ENCODE measurements at regions not wholly inside any gene's neighbourhood (a gene's known extent, or its start where the extent isn't known, plus 50 kb on each side); places are given as distances from the start of the nearest gene placed in this dataset.
"Not testable (repeated sequence)": the region's sequence is repeated elsewhere in the genome, so short reads cannot be mapped to it uniquely, and the experiment has no call there.

DNA sequence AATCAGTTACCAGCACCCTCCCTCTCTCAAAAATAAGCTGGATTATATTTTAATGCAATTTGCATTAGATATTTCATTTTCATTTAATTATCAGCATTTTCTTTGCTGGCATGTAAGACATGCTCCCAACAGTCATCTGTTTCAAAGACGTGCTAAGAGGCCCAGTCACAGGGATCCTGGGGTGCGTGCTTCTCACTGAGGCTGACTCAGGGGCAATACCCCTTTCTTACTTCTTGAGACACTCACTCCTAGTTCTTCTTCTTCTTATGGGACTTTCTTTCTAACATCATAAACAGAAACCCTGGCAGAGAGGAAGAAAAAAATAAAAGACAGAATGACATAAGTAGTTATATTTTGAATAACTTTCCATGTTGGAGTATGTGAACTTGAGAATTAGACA, 372.1 kb upstream of the MEX3C start:
- Mint-ChIP-seq H3K27me3 (peaks cover 9% of the 10 kb centered on the region), H3K4me3 (no peak overlapping the region), H3K9me3 (no peaks in the 10 kb centered on the region), H3K27ac (no peak overlapping the region), H3K4me1 (ENCODE audit: low read depth) (no peaks in the 10 kb centered on the region), H3K36me3 (ENCODE audit: low read depth) (no peaks in the 10 kb centered on the region)
- no peak for DNase-seq

DNA sequence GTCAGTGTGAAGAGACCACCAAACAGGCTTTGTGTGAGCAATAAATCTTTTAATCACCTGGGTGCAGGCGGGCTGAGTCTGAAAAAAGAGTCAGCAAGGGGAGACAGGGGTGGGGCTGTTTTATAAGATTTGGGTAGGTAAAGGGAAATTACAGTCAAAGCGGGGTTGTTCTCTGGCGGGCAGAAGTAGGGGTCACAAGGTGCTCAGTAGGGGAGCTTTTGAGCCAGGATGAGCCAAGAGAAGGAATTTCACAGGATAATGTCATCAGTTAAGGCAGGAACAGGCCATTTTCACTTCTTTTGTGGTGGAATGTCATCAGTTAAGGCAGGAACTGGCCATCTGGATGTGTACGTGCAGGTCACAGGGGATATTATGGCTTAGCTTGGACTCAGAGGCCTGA, 372.6 kb upstream of the MEX3C start:
- H3K27me3 Mint-ChIP-seq; H3K27ac Mint-ChIP-seq; H3K9me3 Mint-ChIP-seq; H3K4me1 Mint-ChIP-seq (ENCODE audit: low read depth); H3K36me3 Mint-ChIP-seq (ENCODE audit: low read depth); H3K4me3 Mint-ChIP-seq; DNase-seq: not testable (repeated sequence)

DNA sequence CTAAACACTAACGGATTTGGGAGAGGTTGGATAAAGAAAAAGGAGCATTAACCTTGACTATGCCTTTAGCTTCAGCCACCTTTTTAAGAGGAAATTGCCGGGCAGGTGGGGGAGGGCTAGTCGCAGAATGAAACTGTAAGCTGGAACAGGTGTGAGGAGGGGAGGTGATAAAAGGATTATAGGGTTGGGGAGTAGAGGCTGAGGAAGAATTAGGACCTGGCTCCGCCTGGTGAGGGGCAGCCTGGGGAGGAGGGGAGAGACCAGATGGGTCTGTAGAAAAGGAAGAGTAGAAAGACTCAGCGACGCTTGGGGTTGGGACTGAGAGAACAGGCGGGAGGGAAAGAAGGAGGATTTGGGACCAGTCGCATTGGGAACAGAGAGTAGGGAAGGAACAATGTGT, 376.4 kb upstream of the MEX3C start:
- H3K9me3 Mint-ChIP-seq; DNase-seq; H3K27me3 Mint-ChIP-seq; H3K36me3 Mint-ChIP-seq (ENCODE audit: low read depth); H3K27ac Mint-ChIP-seq; H3K4me3 Mint-ChIP-seq; H3K4me1 Mint-ChIP-seq (ENCODE audit: low read depth): not testable (repeated sequence)

DNA sequence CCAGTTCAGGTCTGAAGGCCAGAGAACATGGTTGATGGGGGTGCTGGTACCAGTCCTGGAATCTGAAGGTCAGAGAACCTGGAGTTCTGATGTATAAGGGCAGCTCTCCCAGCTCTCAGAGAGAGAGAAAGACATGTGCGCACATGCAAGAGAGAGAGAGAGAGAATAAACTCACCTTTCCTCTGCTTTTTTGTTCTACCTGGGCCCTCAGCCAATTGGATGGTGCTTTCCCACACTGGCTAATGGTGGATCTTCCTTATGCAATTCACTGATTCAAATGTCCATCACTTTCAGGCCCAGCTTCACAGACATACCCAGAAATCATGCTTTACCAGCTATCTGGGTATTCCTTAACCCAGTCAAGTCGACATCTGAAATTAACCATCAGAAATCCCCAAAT, 377.7 kb upstream of the MEX3C start:
- peaks cover 2% of the 10 kb centered on the region for H3K9me3 Mint-ChIP-seq
- H3K4me3 Mint-ChIP-seq: no peak overlapping the region
- no peaks in the 10 kb centered on the region for H3K4me1 Mint-ChIP-seq (ENCODE audit: low read depth)
- H3K36me3 Mint-ChIP-seq (ENCODE audit: low read depth): no peaks in the 10 kb centered on the region
- no peak for DNase-seq
- H3K27ac Mint-ChIP-seq: no peak overlapping the region
- peaks cover 4% of the 10 kb centered on the region for H3K27me3 Mint-ChIP-seq

DNA sequence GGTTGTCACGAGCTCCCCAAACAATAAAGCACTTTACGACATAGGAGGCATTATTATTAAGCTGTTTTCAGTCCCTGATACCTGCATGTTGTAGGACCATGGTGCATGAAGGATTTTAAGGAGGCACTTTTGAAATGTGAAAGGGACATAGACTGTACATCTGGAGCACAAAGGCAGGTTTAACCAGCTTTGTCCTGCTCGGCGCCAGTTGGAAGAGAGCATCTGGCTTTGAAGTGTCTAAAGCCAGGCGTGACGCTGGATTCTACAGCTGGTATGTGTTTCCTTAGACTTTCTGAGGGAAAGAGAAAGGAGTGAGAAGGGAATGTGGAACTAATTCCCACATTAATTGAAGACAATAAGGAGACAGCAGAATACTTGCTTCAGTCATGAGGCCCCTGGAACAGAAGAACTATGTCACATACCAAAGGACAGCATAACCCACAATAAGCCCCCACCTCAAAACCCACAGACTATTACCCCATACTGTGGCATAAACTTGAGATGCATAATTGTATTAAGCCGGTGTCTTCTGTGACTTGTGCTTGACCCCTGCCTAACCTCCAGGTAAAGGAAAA, 381.0 kb upstream of the MEX3C start:
- H3K27me3 Mint-ChIP-seq: peaks cover 4% of the 10 kb centered on the region
- H3K4me3 Mint-ChIP-seq: no peak overlapping the region
- H3K4me1 Mint-ChIP-seq (ENCODE audit: low read depth): no peaks in the 10 kb centered on the region
- H3K36me3 Mint-ChIP-seq (ENCODE audit: low read depth): no peaks in the 10 kb centered on the region
- H3K9me3 Mint-ChIP-seq: peaks cover 2% of the 10 kb centered on the region
- DNase-seq: no peak
- no peak overlapping the region for H3K27ac Mint-ChIP-seq

DNA sequence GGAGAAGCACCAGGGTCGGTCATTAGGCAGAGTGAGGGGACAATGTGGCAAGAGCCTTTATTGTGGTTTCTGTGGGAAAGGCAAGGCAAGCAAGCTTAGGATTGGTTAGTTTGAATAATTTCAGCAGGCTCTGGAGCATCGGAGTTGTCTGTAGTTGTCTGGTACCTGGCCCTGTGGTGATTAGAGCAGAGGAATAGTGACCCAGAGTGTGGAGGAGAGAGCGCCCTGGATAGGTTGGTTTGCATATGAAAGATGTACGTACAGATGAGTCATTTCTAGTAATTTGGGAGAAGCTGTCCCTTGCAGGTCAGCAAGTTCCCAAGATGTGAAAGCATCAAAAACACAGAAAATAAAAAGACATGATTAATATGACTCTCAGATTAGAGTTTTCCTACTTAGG, 383.1 kb upstream of the MEX3C start:
- H3K4me3 Mint-ChIP-seq: no peak overlapping the region
- H3K27ac Mint-ChIP-seq: no peak overlapping the region
- no peaks in the 10 kb centered on the region for H3K27me3 Mint-ChIP-seq
- H3K4me1 Mint-ChIP-seq (ENCODE audit: low read depth): no peaks in the 10 kb centered on the region
- H3K36me3 Mint-ChIP-seq (ENCODE audit: low read depth): no peaks in the 10 kb centered on the region
- H3K9me3 Mint-ChIP-seq: peaks cover 2% of the 10 kb centered on the region
- DNase-seq: no peak

DNA sequence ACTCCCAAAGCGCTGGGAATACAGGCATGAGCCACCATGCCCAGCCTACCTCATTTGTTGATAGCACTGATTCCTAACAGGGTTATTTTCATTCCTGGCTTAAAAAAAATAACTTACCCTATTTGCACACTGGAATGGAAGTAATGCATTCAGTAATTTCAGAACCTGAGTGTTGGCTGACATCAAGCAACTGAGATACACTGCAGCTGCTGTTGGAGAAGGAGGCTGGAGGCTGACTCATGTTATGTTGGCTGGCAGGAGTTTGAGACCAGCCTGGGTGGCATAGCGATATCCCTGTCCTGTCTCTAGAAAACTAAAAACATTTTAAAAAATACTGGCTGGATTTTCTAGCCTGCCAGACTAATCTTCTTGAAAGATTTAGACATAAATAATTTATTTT, 385.1 kb upstream of the MEX3C start:
- Mint-ChIP-seq H3K4me3 (no peak overlapping the region), H3K27me3 (peaks cover 4% of the 10 kb centered on the region), H3K9me3 (peaks cover 2% of the 10 kb centered on the region), H3K27ac (no peak overlapping the region), H3K4me1 (ENCODE audit: low read depth) (no peaks in the 10 kb centered on the region), H3K36me3 (ENCODE audit: low read depth) (no peaks in the 10 kb centered on the region)
- no peak for DNase-seq

DNA sequence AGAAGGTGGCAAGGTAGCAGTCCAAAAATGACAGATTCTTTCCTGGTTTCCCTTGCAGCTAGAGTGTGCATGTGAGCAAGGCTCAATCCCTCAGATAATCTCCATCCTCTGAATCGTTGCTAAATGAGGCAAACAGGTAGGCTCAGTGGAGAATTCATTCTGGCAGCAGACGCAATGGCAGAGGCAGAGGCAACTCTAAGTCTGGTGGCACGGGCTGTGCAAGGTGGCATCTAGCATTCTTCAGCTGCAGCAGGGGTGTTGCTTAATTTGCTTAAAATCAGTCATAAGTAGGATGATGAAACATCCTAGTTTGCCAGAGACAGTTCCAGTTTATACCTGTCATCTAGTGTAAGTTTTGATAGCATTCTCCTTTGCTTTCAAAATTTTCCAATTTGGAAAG, 391.1 kb upstream of the MEX3C start:
- H3K9me3 Mint-ChIP-seq: no peaks in the 10 kb centered on the region
- H3K4me1 Mint-ChIP-seq (ENCODE audit: low read depth): no peaks in the 10 kb centered on the region

DNA sequence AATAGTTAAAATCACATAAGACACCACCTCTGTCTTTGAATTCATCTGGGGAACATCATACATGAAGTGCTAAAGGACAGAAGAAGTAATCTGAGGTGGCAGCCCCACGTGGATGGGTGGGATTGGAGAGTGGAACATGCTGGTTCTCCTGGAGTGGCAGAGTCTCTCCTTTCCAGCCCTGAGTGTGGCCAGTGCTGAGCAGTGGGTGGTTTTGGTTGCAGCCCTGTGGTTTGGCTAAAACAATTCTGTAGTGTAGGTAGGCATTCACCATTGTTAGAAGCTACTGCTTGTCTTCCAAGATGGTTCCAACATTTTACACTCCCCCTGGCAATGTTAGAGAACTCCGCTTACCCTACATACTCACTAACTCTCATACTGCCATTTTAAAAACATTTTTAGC, 396.4 kb upstream of the MEX3C start:
- peaks cover 6% of the 10 kb centered on the region for H3K27me3 Mint-ChIP-seq
- no peak for DNase-seq
- no peaks in the 10 kb centered on the region for H3K4me1 Mint-ChIP-seq (ENCODE audit: low read depth)
- H3K27ac Mint-ChIP-seq: no peak overlapping the region
- no peak overlapping the region for H3K4me3 Mint-ChIP-seq
- no peaks in the 10 kb centered on the region for H3K36me3 Mint-ChIP-seq (ENCODE audit: low read depth)
- H3K9me3 Mint-ChIP-seq: peaks cover 4% of the 10 kb centered on the region

More for the DNA sequence above, 391.1 kb upstream of the MEX3C start:
- no peak overlapping the region for H3K4me3 Mint-ChIP-seq
- no peaks in the 10 kb centered on the region for H3K36me3 Mint-ChIP-seq (ENCODE audit: low read depth)
- no peak for DNase-seq
- H3K27ac Mint-ChIP-seq: no peak overlapping the region
- peaks cover 9% of the 10 kb centered on the region for H3K27me3 Mint-ChIP-seq

DNA sequence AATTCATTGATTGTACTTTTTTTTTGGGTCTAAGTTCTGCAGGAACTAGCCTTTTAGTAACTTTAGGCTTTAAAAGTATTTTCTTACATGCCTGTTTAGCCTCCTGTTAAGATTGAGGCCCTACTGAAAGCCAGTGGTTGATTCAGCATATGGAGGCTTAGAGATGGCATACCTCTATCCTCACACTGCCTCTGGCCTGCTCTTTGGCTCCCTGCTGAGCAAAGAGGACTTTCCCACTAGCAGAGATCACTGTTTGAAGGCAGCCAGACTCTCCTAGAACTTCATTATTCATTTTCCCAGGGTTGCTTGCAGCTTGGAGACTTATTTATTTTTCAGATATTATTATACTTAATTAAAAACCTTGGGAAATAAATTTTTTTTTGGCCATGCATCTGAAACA, 405.6 kb upstream of the MEX3C start:
- H3K36me3 Mint-ChIP-seq (ENCODE audit: low read depth): no peaks in the 10 kb centered on the region
- DNase-seq: no peak
- no peaks in the 10 kb centered on the region for H3K4me1 Mint-ChIP-seq (ENCODE audit: low read depth)
- no peak overlapping the region for H3K4me3 Mint-ChIP-seq
- no peaks in the 10 kb centered on the region for H3K9me3 Mint-ChIP-seq
- H3K27me3 Mint-ChIP-seq: no peaks in the 10 kb centered on the region
- no peak overlapping the region for H3K27ac Mint-ChIP-seq

DNA sequence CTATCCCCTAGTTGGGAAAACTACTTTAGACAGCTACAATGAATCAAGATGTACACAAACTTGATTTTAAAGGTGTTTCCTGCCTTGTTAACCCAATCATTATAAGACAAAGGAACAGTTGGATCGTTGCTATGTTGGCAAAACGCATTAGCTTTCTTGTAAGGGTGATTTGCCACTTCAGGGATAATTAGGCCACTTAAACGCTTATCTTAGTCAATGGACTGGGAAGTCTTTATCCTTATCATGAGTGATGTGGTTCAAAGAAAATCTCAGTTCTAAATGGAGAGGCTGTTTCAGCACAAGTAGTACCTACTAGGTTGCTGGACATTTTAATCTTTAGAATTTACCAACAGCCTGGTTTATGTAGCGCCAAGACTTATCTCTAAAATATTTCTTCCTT, 406.1 kb upstream of the MEX3C start:
- Mint-ChIP-seq H3K4me1 (ENCODE audit: low read depth) (no peaks in the 10 kb centered on the region), H3K4me3 (no peak overlapping the region), H3K27me3 (no peaks in the 10 kb centered on the region), H3K27ac (no peak overlapping the region), H3K9me3 (no peaks in the 10 kb centered on the region), H3K36me3 (ENCODE audit: low read depth) (no peaks in the 10 kb centered on the region)
- DNase-seq: no peak

DNA sequence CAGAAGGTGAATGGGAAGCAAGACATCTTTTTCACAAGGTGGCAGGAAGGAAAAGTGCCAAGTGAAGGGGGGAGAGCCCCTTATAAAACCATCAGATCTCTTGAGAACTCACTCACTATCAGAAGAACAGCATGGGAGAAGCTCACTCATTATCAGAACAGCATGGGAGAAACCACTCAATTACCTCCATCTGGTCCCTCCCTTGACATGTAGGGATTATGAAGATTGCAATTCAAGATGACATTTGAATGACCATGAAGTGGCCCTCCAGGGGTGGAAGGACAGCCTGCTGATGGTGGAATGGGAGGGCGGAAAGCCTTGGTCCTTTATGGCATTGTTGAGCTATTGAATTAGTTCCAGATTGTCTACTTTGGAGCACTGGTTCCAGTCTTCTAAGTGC, 413.0 kb upstream of the MEX3C start:
- H3K36me3 Mint-ChIP-seq (ENCODE audit: low read depth): no peaks in the 10 kb centered on the region
- H3K4me3 Mint-ChIP-seq: no peak overlapping the region
- no peak overlapping the region for H3K27ac Mint-ChIP-seq
- peaks cover 6% of the 10 kb centered on the region for H3K27me3 Mint-ChIP-seq
- H3K9me3 Mint-ChIP-seq: no peaks in the 10 kb centered on the region
- no peaks in the 10 kb centered on the region for H3K4me1 Mint-ChIP-seq (ENCODE audit: low read depth)
- DNase-seq: no peak

DNA sequence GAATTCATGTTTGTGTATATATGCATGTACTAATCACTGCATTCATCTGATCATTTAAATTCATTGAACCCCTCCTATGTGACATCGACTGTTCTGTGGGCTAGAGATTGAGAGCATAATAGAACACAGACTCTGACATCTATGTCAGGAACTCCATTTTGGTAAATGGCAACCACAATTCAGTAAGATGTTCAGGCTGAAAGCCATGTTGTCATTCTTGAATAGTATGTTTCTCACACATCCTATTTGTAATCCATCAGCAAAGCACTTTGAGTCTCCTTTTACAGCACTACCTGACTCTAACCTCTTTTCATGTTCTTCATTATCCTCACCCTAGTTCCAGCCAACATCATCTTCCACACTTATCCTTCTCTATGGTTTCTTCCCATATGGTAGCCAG, 413.8 kb upstream of the MEX3C start:
- H3K9me3 Mint-ChIP-seq: no peaks in the 10 kb centered on the region
- peaks cover 12% of the 10 kb centered on the region for H3K27me3 Mint-ChIP-seq
- no peak overlapping the region for H3K27ac Mint-ChIP-seq
- DNase-seq: no peak
- no peaks in the 10 kb centered on the region for H3K4me1 Mint-ChIP-seq (ENCODE audit: low read depth)
- no peaks in the 10 kb centered on the region for H3K36me3 Mint-ChIP-seq (ENCODE audit: low read depth)
- H3K4me3 Mint-ChIP-seq: no peak overlapping the region

DNA sequence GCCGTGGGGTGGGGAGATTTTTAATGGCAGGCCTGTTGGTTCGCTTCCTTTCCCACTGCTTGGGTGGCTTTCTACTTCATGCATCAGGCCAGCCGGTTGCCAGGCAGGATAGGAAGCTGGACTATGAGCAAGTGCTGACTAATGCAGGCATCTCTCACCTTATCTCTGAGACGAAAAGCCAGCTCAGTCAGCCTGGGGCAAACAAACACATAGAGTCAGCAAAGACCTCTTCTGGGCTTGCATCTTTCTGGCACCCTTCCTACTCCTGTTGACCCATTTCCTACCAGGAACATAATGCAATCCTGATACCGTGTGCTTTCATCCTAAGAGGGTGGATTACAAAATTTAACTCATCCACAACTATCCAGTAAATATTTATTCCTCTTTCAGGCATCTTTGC, 416.6 kb upstream of the MEX3C start:
- no peaks in the 10 kb centered on the region for H3K9me3 Mint-ChIP-seq
- peaks cover 12% of the 10 kb centered on the region for H3K27me3 Mint-ChIP-seq
- DNase-seq: no peak
- no peak overlapping the region for H3K27ac Mint-ChIP-seq
- H3K36me3 Mint-ChIP-seq (ENCODE audit: low read depth): no peaks in the 10 kb centered on the region
- H3K4me1 Mint-ChIP-seq (ENCODE audit: low read depth): no peaks in the 10 kb centered on the region
- no peak overlapping the region for H3K4me3 Mint-ChIP-seq

DNA sequence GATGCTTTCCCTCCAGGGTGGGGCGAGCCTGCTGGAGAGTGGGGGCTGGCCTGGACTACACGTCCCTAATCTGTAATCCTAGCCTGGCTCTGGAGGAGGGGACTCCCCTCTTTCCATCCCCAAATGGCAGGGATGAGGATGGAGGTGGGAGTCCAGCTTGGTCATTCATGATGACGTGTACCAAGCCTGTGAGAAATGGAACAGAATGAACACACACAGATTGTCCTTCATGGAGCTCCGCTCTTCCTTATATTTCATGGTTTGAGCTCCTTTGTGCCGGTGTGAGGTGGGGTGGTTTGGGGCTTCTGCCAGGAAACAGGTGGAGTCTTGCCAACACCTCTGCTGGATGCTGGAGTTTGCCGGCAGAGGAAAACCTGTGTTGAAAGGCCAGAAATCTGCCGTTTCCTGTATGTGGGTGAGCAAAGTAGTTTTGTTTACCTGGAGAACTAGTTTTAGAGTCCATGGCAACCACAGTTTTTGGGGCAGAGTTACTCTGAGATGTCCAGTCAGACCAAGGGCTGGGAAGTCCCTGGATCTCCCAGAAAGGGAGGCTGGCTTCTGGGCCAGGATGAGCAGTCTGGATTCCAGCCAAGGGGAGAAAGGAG, 417.6 kb upstream of the MEX3C start:
- H3K27me3 Mint-ChIP-seq: peaks cover 12% of the 10 kb centered on the region
- H3K9me3 Mint-ChIP-seq: no peaks in the 10 kb centered on the region
- H3K36me3 Mint-ChIP-seq (ENCODE audit: low read depth): no peaks in the 10 kb centered on the region
- H3K4me1 Mint-ChIP-seq (ENCODE audit: low read depth): no peaks in the 10 kb centered on the region
- no peak overlapping the region for H3K27ac Mint-ChIP-seq
- no peak for DNase-seq
- H3K4me3 Mint-ChIP-seq: no peak overlapping the region

DNA sequence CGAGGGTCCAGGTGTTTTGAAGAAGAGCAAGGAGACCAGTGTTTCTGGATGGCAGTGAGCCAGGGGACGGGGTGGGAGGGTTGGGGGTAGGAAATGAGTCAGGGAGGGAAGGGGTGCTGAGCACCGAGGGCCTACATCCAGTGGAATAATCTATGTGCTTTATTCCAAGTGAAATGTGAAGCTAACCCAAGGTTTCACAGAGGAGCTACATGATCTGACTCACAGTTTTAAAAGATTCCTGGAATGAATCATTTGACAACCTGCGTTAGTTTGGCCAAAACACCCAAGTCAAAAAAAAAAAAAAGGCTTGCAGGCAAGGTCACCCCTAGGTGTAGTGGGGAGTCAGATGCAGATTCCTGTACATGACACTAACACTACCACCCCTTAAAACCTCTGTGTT, 419.7 kb upstream of the MEX3C start:
- no peaks in the 10 kb centered on the region for H3K4me1 Mint-ChIP-seq (ENCODE audit: low read depth)
- no peak overlapping the region for H3K4me3 Mint-ChIP-seq
- no peak overlapping the region for H3K27ac Mint-ChIP-seq
- H3K27me3 Mint-ChIP-seq: peaks cover 26% of the 10 kb centered on the region
- no peak for DNase-seq
- H3K36me3 Mint-ChIP-seq (ENCODE audit: low read depth): no peaks in the 10 kb centered on the region
- H3K9me3 Mint-ChIP-seq: no peaks in the 10 kb centered on the region
